OCI-LY7 (cell line): ENCODE measurements at regions not wholly inside any gene's neighbourhood (a gene's known extent, or its start where the extent isn't known, plus 50 kb on each side); places are given as distances from the start of the nearest gene placed in this dataset.

ENCODE experiments used
- CTCF ChIP-seq: fragments of 200-600 bp; sonication (generic); conservative IDR thresholded peaks from 2 replicates; pipeline ENCODE4 v1.5.1; 2014; ENCODE audit warnings: mild to moderate bottlenecking, antibody characterized with exemption, low read length, moderate library complexity, mixed read lengths
- EZH2phosphoT487 ChIP-seq: fragments of 200-600 bp; sonication (generic); IDR thresholded peaks from 2 replicates; pipeline ENCODE4 v1.6.1; 2018; ENCODE audit warnings: low read depth, borderline replicate concordance, mild to moderate bottlenecking, mixed run types, antibody characterized with exemption, low read length, moderate library complexity, mixed read lengths

- TF ChIP-seq CTCF: no peak
- no peak for TF ChIP-seq EZH2phosphoT487
Observed at GRCh38 chr2:207465894-207466293, 63.9 kb upstream of the CREB1 start.
